ENCODE measurements at regions not wholly inside any gene's neighbourhood (a gene's known extent, or its start where the extent isn't known, plus 50 kb on each side); places are given as distances from the start of the nearest gene placed in this dataset.

DNA sequence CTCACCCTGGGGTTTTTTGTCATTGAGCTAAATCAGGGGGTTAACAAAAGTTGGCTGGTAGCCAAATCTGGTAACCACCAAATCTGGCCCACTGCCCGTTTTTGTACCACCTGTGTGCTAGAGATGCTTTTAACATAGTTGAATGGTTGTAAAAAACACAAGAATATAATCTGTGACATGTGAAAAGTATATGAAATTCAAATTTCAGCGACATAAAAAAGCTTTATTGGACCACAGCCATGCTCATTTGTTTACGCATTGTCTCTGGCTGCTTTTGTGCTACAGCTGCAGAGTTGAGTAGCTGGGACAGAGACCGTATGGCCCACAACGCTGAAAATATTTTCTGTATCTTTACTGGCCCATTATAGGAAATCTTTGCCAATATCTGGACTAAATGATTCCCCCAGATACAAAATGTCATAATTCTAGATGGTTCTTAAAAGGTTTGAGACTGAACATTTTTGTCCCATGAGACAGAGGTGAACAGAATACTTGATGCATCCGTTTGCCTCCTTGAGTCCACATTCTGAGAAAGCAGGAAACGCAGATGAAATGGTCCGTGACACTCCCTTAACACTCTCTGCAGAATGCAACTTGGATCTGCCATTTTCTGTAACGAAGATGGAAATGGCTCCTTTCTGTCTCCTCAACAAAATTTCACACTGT, 120.9 kb upstream of the PDZRN3 start:
- TF ChIP-seq RAD21 (IDR thresholded peaks at IDR 0.05; ENCODE audit: low read depth), result no peak
- no peak for TF ChIP-seq FOXM1 (IDR thresholded peaks at IDR 0.05; ENCODE audit: borderline replicate concordance, low read depth)
- TF ChIP-seq, protein P1, sequence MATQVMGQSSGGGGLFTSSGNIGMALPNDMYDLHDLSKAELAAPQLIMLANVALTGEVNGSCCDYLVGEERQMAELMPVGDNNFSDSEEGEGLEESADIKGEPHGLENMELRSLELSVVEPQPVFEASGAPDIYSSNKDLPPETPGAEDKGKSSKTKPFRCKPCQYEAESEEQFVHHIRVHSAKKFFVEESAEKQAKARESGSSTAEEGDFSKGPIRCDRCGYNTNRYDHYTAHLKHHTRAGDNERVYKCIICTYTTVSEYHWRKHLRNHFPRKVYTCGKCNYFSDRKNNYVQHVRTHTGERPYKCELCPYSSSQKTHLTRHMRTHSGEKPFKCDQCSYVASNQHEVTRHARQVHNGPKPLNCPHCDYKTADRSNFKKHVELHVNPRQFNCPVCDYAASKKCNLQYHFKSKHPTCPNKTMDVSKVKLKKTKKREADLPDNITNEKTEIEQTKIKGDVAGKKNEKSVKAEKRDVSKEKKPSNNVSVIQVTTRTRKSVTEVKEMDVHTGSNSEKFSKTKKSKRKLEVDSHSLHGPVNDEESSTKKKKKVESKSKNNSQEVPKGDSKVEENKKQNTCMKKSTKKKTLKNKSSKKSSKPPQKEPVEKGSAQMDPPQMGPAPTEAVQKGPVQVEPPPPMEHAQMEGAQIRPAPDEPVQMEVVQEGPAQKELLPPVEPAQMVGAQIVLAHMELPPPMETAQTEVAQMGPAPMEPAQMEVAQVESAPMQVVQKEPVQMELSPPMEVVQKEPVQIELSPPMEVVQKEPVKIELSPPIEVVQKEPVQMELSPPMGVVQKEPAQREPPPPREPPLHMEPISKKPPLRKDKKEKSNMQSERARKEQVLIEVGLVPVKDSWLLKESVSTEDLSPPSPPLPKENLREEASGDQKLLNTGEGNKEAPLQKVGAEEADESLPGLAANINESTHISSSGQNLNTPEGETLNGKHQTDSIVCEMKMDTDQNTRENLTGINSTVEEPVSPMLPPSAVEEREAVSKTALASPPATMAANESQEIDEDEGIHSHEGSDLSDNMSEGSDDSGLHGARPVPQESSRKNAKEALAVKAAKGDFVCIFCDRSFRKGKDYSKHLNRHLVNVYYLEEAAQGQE (IDR thresholded peaks at IDR 0.05; ENCODE audit: low read depth), result no peak

All from Ishikawa (cell line).